Stimulated activated naive CD4-positive, alpha-beta T cell treated with Interleukin-2 at 50 U/mL for 16 hours (primary cell): ENCODE measurements at regions not wholly inside any gene's neighbourhood (a gene's known extent, or its start where the extent isn't known, plus 50 kb on each side); places are given as distances from the start of the nearest gene placed in this dataset.
"Not testable (repeated sequence)": the region's sequence is repeated elsewhere in the genome, so short reads cannot be mapped to it uniquely, and the experiment has no call there.

Experiments
- DNase-seq: peaks from one replicate; lab custom pipeline; 2025; lab: John Stamatoyannopoulos, UW

- DNase-seq = no peak
Measured at GRCh38 chr5:133881576-133882388, 86.6 kb downstream of the C5orf15 start.

GRCh38 chr5:133878236-133878555 lies 90.2 kb downstream of the C5orf15 start:
- no peak for DNase-seq

GRCh38 chr5:133877351-133878235 lies 90.8 kb downstream of the C5orf15 start:
- DNase-seq = no peak

GRCh38 chr5:133876266-133876665 lies 92.2 kb downstream of the C5orf15 start:
- DNase-seq = no peak

- no peak for DNase-seq
Measured at GRCh38 chr5:133875179-133875578, 93.2 kb downstream of the C5orf15 start.

- no peak for DNase-seq
Measured at GRCh38 chr5:133873449-133873848, 95.0 kb downstream of the C5orf15 start.

GRCh38 chr5:133870661-133871060 lies 97.8 kb downstream of the C5orf15 start:
- no peak for DNase-seq

GRCh38 chr5:133869519-133870335 lies 98.7 kb downstream of the C5orf15 start:
- DNase-seq = no peak

- peak; percentile 74 for DNase-seq
Measured at GRCh38 chr5:133868946-133869518, 99.4 kb downstream of the C5orf15 start.

- DNase-seq = no peak
Measured at GRCh38 chr5:133867851-133868545, 100.4 kb downstream of the C5orf15 start.

- no peak for DNase-seq
Measured at GRCh38 chr5:133867341-133867740, 101.1 kb downstream of the C5orf15 start.

GRCh38 chr5:133866903-133867245 lies 101.6 kb downstream of the C5orf15 start:
- DNase-seq = no peak

GRCh38 chr5:133866160-133866902 lies 102.1 kb downstream of the C5orf15 start:
- DNase-seq = no peak

- DNase-seq = no peak
Measured at GRCh38 chr5:133865113-133865512, 103.3 kb downstream of the C5orf15 start.

- DNase-seq = no peak
Measured at GRCh38 chr5:133864711-133865110, 103.7 kb downstream of the C5orf15 start.

GRCh38 chr5:133863857-133864585 lies 104.4 kb downstream of the C5orf15 start:
- DNase-seq = no peak

GRCh38 chr5:133861161-133861737 lies 107.2 kb downstream of the C5orf15 start:
- no peak for DNase-seq

GRCh38 chr5:133859073-133859472 lies 109.4 kb downstream of the C5orf15 start:
- DNase-seq = no peak

- DNase-seq = not testable (repeated sequence)
Measured at GRCh38 chr5:133857595-133858313, 110.7 kb downstream of the C5orf15 start.
